Ammon's horn (tissue), 1 donor: ENCODE measurements at regions not wholly inside any gene's neighbourhood (a gene's known extent, or its start where the extent isn't known, plus 50 kb on each side); places are given as distances from the start of the nearest gene placed in this dataset.
"Not testable (repeated sequence)": the region's sequence is repeated elsewhere in the genome, so short reads cannot be mapped to it uniquely, and the experiment has no call there.

Source experiments
- DNase-seq: peaks from one replicate; pipeline ENCODE4 v3.0.0-alpha.2; 2016; ENCODE audit warnings: low spot score

DNA sequence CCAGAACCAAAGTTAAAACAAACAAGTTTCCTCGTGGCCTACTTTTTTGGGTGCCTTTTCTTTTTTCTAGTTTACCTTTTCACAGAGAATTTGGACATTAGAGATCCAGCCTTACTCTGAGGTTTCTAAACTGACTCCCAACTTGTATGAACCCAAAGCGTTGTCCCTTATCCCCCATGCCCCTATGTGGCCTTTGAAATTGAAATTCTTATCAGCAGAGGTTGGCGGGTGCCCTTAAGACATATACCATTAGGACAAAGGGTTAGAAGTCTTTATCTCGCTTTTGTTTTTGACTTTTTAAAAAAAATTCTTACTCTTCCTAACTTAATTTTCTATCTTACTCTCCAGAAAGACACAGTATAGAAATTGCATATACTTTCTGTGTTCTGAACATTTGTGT lies 76.3 kb upstream of the C7orf33 start:
- DNase-seq, result no peak

DNA sequence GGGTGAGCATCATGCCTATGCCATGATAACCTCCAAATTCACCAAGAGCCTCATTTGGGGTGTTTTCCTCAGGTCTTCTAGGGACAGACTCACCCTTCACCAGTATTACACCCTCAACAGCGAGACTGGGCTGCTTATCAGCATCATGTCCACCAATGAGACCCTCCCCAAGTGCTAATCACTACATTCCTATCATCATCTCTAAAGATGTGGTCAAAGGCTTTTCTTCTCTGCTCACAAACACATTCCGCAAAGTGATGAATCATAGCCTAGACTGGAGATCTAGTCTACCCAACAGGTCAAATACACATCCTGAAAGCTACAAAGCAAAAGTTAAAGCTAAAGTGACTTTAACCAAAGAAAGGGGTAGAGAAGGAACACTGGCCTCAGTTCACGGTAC lies 75.3 kb upstream of the C7orf33 start:
- DNase-seq, result no peak

DNA sequence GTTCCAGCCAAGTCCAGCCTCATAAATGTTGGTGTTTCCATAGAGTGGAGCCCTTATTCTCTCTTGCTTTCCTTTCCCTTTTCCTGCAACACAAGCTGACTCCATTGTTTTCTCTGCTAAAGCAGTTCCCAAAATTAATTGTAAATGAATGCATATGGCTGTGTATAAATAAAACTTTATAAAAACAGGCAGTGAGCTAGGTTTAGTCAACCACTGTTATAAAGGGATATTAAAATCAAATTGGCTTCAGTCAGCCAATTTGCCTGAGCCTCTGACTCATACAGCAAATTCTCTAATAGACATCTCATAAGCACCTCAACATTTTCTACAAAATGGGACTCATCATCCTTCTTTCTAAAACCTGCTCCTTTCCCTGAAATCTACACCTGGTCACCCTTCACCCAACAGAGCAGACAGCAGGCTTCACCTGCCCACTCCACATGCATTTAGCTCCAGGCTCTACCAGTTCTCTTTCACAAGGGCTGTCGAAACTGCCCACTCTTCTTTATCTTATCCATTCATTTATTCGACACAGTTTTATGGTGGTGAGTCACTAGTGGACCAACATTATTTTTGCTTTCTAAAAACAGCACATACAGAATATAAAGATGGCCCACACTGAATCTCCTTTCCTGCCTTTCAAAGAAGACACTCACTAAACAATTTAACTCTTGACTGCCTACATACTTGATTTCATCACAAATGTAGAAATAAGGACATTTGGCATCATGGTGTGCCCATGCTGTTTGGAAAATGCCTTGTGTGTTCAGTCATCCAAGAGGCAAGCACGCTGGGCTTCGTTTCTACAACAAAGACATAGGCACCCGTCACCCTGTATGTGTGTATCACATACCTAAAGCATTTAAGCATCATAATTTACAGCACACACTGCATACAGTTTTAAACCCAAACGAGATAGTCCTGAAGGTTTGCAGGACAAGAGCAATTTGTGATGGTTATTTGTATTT lies 74.6 kb upstream of the C7orf33 start:
- no peak for DNase-seq

DNA sequence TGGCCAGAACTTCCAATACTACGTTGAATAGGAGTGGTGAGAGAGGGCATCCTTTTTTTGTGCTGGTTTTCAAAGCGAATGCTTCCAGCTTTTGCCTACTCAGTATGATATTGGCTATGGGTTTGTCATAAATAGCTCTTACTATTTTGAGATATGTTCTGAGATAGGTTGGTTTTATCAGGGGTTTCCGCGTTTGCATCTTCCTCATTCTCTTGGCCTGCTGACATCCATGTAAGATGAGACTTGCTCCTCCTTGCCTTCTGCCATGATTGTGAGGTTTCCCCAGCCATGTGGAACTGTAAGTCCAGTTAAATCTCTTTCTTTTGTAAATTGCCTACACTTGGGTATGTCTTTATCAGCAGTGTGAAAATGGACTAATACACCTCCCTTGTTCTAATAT lies 71.2 kb upstream of the C7orf33 start:
- not testable (repeated sequence) for DNase-seq

DNA sequence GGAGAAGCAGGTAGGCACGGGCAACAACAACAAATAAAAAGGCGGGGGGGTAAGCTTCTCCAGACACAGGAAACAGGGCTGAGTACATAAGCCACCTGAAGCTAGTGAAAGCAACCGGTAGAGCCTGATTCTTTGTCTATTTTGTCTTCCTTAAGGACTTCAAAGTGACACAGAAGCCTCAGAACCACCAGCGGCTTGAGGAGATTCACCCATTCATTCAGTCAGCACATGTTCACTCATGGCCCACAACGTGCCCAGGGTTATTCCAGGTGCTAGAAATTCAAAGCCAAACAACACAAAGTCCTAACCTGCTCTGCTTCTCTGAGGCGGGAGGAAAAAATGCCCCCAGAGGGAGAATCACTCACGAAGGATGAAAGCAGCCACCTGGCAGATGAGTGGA lies 69.3 kb upstream of the C7orf33 start:
- no peak for DNase-seq

DNA sequence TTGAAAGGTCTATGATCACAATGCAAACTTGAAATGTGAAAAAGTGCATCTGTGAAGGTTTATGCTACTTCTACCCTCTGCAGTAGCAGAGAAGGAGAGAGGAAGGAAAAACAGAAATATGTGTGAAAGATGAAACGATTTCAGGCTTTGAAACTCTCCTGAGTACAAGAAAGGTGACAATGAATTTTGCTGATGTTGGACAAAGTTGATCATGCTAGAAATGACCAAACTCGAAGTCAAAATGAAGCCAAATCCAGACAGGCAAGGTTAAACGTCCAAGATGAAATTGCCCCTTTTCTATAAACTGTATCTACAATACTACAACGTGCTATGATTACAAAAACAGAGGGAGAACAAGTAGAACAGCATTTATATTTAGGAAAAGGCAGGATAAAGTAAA lies 67.0 kb upstream of the C7orf33 start:
- DNase-seq, result no peak

DNA sequence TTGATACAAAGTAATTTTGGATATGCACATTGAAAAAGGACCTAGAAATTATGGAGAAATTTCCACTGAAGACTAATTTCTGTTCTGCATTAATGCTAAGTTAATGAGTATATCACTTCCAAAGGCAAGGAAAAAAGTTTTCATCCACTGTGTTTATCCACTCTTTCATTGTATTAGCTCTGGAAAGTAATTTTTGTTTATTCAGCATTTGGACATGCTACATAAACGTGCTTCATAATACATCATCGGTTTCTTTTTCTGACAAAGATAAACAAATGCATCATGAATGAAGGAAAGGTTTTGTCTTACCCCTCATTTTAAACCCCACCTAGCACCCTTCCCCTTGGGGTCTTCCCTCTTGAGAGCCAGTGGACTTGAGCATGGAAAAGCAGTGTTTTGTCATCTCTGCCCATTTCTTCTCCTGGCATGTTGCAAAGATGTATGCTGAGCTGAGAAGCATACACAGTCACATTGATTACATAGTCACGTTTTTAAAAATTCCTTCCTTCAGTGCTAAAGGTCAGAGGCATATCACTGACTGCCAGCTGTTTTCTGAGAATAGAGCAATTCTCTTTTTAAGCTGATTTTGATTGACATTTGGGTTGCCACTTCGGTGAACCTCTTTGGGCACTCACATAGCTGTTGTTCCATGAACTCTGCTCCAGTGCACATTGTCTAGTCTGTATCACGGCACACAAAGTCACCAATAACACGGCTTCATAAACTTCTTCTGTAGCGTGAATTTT lies 65.9 kb upstream of the C7orf33 start:
- DNase-seq, result no peak

DNA sequence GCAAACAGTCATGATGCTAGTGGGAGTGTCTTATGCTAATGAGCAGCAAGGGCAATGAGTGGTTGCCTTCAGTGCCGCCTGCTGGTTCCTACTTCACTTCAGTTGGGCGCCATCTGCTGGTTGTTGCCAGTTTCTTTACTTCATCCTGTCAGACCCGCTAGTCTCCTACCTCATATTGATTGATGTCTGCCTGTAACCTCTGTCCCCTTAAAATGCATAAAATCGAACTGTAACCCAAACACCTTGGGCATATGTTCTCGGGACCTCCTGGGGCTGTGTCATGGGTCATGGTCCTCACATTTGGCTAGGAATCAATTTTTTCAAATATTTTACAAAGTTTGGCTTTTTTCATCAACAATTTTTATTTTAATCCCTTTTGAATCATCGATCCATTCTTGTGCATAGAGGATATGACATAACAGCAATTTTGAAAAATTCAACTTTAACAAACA lies 62.8 kb upstream of the C7orf33 start:
- peak; percentile 65 for DNase-seq

DNA sequence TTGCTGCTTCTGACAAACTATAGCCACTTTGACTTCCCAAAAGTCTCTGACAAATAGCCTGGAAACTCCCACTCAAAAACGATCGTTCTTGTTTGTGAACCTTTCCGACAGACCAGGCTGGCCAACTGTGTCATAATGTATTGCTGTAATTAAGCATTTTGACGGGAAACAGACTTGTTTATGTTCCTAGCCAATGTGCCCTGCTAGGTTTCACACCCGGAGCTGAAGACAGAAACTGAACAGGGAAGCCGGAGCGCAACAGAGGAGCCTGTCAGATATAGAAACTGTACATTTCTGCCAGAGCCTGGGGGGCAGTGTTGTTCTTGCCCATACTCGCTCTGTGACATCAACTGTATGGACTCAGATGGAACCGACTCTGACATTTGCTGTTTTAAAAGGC lies 55.3 kb upstream of the C7orf33 start:
- DNase-seq, result peak; percentile 22

DNA sequence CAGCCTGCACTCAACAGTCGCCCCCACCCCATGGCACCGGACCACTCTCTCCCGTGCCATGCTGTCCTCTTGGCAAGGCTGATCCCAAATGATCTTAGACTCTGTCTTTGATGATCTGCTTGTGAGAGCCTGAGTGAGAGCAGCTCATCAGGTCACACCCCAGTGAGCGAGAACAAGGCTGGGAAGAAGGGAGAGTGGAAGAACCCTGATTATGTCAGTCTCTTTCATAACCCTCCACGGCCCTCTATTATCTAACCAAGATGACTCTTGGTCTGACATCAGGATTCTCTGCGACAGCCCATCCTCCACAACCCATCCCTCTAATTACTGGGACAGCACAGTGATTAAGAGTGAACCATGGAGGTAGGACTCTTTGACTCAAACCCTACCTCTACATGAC lies 53.1 kb upstream of the C7orf33 start:
- no peak for DNase-seq

DNA sequence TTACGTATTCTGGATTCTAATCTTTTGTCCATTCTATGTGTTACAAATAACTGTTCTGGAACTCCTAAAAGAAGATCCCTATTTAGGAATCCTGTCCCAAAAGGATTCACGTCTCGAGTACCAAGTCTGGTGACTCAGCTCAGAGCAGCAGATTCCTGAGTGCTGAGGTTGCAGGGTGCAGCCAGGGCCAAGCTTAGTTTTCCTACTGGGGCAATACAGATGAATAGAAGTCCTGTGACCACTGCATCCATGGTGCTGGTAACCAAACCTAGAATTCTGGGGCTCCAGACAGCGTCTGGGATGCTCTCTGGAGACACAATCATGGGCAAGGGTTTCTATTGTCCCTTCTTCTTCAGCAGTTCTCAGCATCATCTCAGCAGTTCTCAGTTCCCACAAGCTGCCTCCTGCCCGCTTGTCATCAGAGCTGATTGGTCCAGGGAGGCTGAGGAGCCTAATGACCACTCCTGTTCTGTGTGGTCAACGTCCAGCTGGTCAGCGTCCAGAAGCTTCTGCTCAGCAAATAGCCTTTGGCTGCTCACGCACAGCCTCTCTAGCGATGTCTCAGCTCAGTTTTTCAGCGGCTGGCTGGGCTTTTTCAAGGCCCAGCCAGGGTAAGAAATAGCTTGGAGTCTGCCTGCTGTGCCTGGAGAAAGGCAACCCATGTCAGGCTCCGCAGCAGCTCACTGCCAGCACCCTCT lies 50.4 kb upstream of the C7orf33 start:
- DNase-seq, result peak; percentile 33
